Nucleus accumbens (tissue), 56 donors: ENCODE measurements at regions not wholly inside any gene's neighbourhood (a gene's known extent, or its start where the extent isn't known, plus 50 kb on each side); places are given as distances from the start of the nearest gene placed in this dataset.

Experiments
- DNase-seq, 56 donors: peaks; one replicate each; lab custom pipeline; 2025; lab: John Stamatoyannopoulos, UW

GRCh38 chr2:60067006-60067405, 486.4 kb downstream of the BCL11A start:
- DNase-seq = no peak

GRCh38 chr2:60066096-60066839, 487.2 kb downstream of the BCL11A start:
- no peak for DNase-seq

GRCh38 chr2:60064687-60065389, 488.6 kb downstream of the BCL11A start:
- no peak for DNase-seq

GRCh38 chr2:60058781-60059180, 494.7 kb downstream of the BCL11A start:
- no peak for DNase-seq

- DNase-seq = no peak
Observed at GRCh38 chr2:60054571-60055340, 498.7 kb downstream of the BCL11A start.

GRCh38 chr2:60053791-60054190, 499.7 kb downstream of the BCL11A start:
- DNase-seq = no peak

- no peak for DNase-seq
Observed at GRCh38 chr2:60052601-60053000, 500.9 kb downstream of the BCL11A start.

GRCh38 chr2:60051991-60052390, 501.5 kb downstream of the BCL11A start:
- no peak for DNase-seq

- no peak for DNase-seq
Observed at GRCh38 chr2:60047944-60048525, 505.4 kb downstream of the BCL11A start.

- DNase-seq = no peak
Observed at GRCh38 chr2:60047347-60047746, 506.1 kb downstream of the BCL11A start.

- peak in 7 of 56 donors; percentile 3 to 38 (median 5) for DNase-seq
Observed at GRCh38 chr2:60046529-60046928, 506.9 kb downstream of the BCL11A start.

GRCh38 chr2:60045456-60045855, 508.0 kb downstream of the BCL11A start:
- DNase-seq = no peak

- DNase-seq = no peak
Observed at GRCh38 chr2:60044484-60044883, 509.0 kb downstream of the BCL11A start.

GRCh38 chr2:60042023-60042422, 511.4 kb downstream of the BCL11A start:
- DNase-seq = no peak

GRCh38 chr2:60033325-60033724, 520.1 kb downstream of the BCL11A start:
- no peak for DNase-seq

- DNase-seq = no peak
Observed at GRCh38 chr2:60029566-60029883, 523.9 kb downstream of the BCL11A start.

- DNase-seq = no peak
Observed at GRCh38 chr2:60028849-60029565, 524.4 kb downstream of the BCL11A start.

GRCh38 chr2:60025496-60025895, 528.0 kb downstream of the BCL11A start:
- no peak for DNase-seq

- DNase-seq = no peak
Observed at GRCh38 chr2:60023256-60023985, 530.0 kb downstream of the BCL11A start.

GRCh38 chr2:60007671-60008070, 545.8 kb downstream of the BCL11A start:
- DNase-seq = no peak
